Adrenal gland (tissue), 9 donors: ENCODE measurements at regions not wholly inside any gene's neighbourhood (a gene's known extent, or its start where the extent isn't known, plus 50 kb on each side); places are given as distances from the start of the nearest gene placed in this dataset.

Experiments
- DNase-seq, 7 donors: peaks; one replicate each; pipeline ENCODE4 v3.0.0-alpha.2; 2019 to 2020
- H3K27ac ChIP-seq, 5 donors: fragments of 200-600 bp; sonication (generic) in 4 of 5; 1 replicate in 3 of 5; 2 replicates in 2 of 5; pipeline versions ENCODE4 v1.5.1 to v1.8.0; 2016 to 2020; ENCODE audit warnings: mild to moderate bottlenecking in 1 of 5
- H3K27me3 ChIP-seq: fragments of 200-600 bp; 2 replicates; pipeline ENCODE4 v1.8.0; 2021
- H3K36me3 ChIP-seq, 2 donors: fragments of 200-600 bp; replicated peaks in 1 of 2; 1 replicate in 1 of 2; 2 replicates in 1 of 2; pipeline versions ENCODE4 v1.5.1 to v1.8.0; 2018 to 2022
- H3K4me1 ChIP-seq, 2 donors: fragments of 200-600 bp; replicated peaks in 1 of 2; 1 replicate in 1 of 2; 2 replicates in 1 of 2; pipeline versions ENCODE4 v1.5.1 to v1.8.0; 2018 to 2021
- H3K4me3 ChIP-seq, 4 donors: fragments of 200-600 bp; sonication (generic) in 3 of 4; one replicate each; pipeline ENCODE4 v1.5.1; 2016 to 2018
- H3K9me3 ChIP-seq, 3 donors: fragments of 200-600 bp; sonication (generic) in 1 of 3; replicated peaks in 1 of 3; 1 replicate in 2 of 3; 2 replicates in 1 of 3; pipeline versions ENCODE4 v1.5.1 to v1.8.0; 2016 to 2021
- POLR2A ChIP-seq, 2 donors: fragments of 450-650 bp; IDR thresholded peaks; one replicate each; pipeline ENCODE4 v1.6.1; 2017; ENCODE audit warnings: antibody characterized with exemption in 2 of 2, mild to moderate bottlenecking in 2 of 2, moderate library complexity in 1 of 2
- WGBS, 4 donors: extraction: QIAGEN DNeasy Blood & Tissue Kit in 2 of 4; methylation state at CpG; one replicate each; pipeline versions ENCODE4 v1.1.5 to v1.1.7; 2013 to 2017; 5-methylcytosine and 5-hydroxymethylcytosine counted together
- intact Hi-C, 2 donors: fragments of 100-400 bp; cut with DNase I; formaldehyde crosslinking; loops; one replicate each; pipeline versions ENCODE4 v1.14.1 to v1.15.0; 2022 to 2023
- TF ChIP-seq, protein P1 (sequence below), 6 experiments: fragments of 450-650 bp in 4 of 6; fragments of 200-600 bp in 2 of 6; sonication (generic) in 1 of 6; IDR thresholded peaks; 1 replicate in 5 of 6; 2 replicates in 1 of 6; pipeline versions ENCODE4 v1.5.1 to v1.8.0; 2016 to 2021; ENCODE audit warnings: antibody characterized with exemption in 6 of 6, mild to moderate bottlenecking in 2 of 6, moderate library complexity in 1 of 6
- donor health status: healthy with polysubstance abuse.
- donor health status: Bipolar disorder and iron deficiency.
- donor health status: DM: yes; HTN: yes; CAD: no.
- donor health status: DM: no; HTN: no; CAD: no.
- donor health status: DM: no; HTN: no; CAD: no.

GRCh38 chr20:11112832-11113231, 439.0 kb upstream of the JAG1 start:
- H3K9me3 ChIP-seq = no peaks in the 10 kb centered on the region
- H3K27me3 ChIP-seq = no peaks in the 10 kb centered on the region
- H3K27ac ChIP-seq = no peak overlapping the region
- H3K4me3 ChIP-seq = no peak overlapping the region
- H3K4me1 ChIP-seq = no peaks in the 10 kb centered on the region
- intact Hi-C loops = no loop called here
- 79 to 85% (median 81%) methylated on average over 2 of the region's 2 CpGs for WGBS, 4 donors
- DNase-seq = no peak
- no peaks in the 10 kb centered on the region for H3K36me3 ChIP-seq
- TF ChIP-seq, protein P1, sequence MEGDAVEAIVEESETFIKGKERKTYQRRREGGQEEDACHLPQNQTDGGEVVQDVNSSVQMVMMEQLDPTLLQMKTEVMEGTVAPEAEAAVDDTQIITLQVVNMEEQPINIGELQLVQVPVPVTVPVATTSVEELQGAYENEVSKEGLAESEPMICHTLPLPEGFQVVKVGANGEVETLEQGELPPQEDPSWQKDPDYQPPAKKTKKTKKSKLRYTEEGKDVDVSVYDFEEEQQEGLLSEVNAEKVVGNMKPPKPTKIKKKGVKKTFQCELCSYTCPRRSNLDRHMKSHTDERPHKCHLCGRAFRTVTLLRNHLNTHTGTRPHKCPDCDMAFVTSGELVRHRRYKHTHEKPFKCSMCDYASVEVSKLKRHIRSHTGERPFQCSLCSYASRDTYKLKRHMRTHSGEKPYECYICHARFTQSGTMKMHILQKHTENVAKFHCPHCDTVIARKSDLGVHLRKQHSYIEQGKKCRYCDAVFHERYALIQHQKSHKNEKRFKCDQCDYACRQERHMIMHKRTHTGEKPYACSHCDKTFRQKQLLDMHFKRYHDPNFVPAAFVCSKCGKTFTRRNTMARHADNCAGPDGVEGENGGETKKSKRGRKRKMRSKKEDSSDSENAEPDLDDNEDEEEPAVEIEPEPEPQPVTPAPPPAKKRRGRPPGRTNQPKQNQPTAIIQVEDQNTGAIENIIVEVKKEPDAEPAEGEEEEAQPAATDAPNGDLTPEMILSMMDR (IDR thresholded peaks at IDR 0.05) = no peak
- TF ChIP-seq POLR2A (IDR thresholded peaks at IDR 0.05) = no peak

GRCh38 chr20:11114382-11114781, 440.6 kb upstream of the JAG1 start:
- intact Hi-C loops = no loop called here
- no peak for DNase-seq
- Histone ChIP-seq H3K36me3 (no peaks in the 10 kb centered on the region), H3K4me3 (no peak overlapping the region), H3K27me3 (no peaks in the 10 kb centered on the region), H3K4me1 (no peaks in the 10 kb centered on the region), H3K9me3 (no peaks in the 10 kb centered on the region), H3K27ac (no peak overlapping the region)
- TF ChIP-seq, protein P1 (IDR thresholded peaks at IDR 0.05) = no peak
- no peak for TF ChIP-seq POLR2A (IDR thresholded peaks at IDR 0.05)

- no peaks in the 10 kb centered on the region for H3K27me3 ChIP-seq
- no peaks in the 10 kb centered on the region for H3K9me3 ChIP-seq
- intact Hi-C loops = no loop called here
- DNase-seq = peak in 1 of 7 donors; percentile 14
- no peak overlapping the region for H3K27ac ChIP-seq
- no peaks in the 10 kb centered on the region for H3K36me3 ChIP-seq
- H3K4me3 ChIP-seq = no peak overlapping the region
- TF ChIP-seq POLR2A (IDR thresholded peaks at IDR 0.05) = no peak
- TF ChIP-seq, protein P1 (IDR thresholded peaks at IDR 0.05) = no peak
- 64 to 76% (median 68%) methylated on average over 2 of the region's 2 CpGs for WGBS, 4 donors
- H3K4me1 ChIP-seq = no peaks in the 10 kb centered on the region
These were observed 444.2 kb upstream of the JAG1 start for GRCh38 chr20:11117808-11118528.

GRCh38 chr20:11118802-11119380, 445.1 kb upstream of the JAG1 start:
- TF ChIP-seq, protein P1 (IDR thresholded peaks at IDR 0.05) = no peak
- 49 to 59% (median 55%) methylated on average over 4 of the region's 4 CpGs for WGBS, 4 donors
- intact Hi-C loops = no loop called here

More at GRCh38 chr20:11118802-11119380, 445.1 kb upstream of the JAG1 start:
- no peak overlapping the region for H3K4me3 ChIP-seq
- no peaks in the 10 kb centered on the region for H3K27me3 ChIP-seq
- DNase-seq = no peak
- no peaks in the 10 kb centered on the region for H3K4me1 ChIP-seq
- H3K9me3 ChIP-seq = no peaks in the 10 kb centered on the region
- H3K27ac ChIP-seq = no peak overlapping the region
- no peaks in the 10 kb centered on the region for H3K36me3 ChIP-seq
